ENCODE measurements at regions not wholly inside any gene's neighbourhood (a gene's known extent, or its start where the extent isn't known, plus 50 kb on each side); places are given as distances from the start of the nearest gene placed in this dataset.
"Not testable (repeated sequence)": the region's sequence is repeated elsewhere in the genome, so short reads cannot be mapped to it uniquely, and the experiment has no call there.

DNA sequence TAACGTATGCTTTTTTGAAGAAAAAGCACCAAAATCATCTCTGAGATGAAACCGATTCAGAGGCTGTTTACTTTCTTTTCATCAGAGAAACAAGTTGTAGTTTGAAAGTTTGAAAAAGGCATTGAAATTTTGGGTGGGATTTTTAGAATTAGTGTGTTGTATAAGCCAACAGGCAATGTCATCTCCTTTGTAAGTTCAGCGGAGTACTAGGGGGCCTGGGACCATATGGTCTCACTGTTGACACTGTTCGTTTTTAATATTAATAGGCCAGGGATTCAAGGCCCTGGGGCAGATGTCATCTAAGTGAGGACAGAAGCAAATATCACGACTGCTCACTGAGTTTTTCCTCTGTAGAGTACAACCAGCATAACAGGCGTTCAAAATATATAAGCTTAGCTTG lies 256.2 kb upstream of the RARB start:
- no peak for DNase-seq

DNA sequence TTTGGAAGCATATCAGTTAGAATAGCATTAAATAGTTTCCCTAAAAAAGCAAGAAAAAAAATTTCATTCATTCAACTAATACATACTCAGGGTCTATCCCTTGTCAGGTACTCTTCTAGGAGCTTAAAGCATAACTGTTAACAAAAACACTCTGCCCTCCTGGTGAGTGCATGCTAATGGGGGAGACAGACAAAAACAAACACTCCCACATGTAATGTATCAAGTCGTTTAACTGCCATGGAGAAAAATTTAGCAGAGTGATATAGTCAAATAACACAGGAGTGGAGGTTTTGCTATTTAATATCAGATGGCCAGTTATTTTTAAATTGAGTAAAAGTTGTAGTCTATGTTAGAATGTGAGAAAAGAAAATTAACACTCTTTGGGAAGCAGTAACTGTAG lies 254.5 kb upstream of the RARB start:
- no peak for DNase-seq

DNA sequence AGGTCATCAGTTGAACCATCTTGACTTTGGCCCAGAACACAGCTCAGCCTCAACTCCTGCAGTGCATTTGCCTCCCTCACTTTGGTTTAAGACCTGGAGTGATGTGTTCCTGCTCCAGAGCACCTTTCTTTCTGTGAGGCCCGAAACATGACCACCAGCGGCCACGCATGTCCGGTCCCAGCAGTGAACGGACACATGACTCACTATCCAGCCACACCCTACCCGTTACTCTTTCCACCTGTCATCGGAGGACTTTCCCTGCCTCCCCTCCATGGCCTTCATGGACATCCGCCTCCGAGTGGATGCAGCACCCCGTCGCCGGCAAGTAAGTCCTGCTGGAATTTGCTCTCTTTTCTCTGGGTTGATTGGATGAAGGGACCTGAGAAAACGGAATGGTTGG lies 253.8 kb upstream of the RARB start:
- no peak for DNase-seq

DNA sequence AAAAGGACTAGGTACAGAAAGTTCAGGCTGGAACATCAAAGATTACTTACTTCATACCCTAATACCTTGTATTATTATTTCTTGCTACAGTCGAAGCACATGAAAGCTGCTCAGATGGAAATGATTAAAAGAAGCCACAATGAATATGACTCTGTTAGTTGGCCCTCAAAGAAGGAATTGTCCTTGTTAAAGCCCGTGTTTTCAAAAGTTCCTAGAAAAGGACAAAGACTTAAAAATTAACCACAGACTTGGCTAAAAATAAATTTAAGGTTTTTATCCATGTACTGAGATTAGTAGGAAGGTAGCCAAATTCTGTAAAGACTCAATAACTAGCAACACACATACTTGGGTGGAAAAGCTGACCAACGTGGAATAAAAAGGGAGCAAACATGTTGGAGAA lies 251.0 kb upstream of the RARB start:
- no peak for DNase-seq

DNA sequence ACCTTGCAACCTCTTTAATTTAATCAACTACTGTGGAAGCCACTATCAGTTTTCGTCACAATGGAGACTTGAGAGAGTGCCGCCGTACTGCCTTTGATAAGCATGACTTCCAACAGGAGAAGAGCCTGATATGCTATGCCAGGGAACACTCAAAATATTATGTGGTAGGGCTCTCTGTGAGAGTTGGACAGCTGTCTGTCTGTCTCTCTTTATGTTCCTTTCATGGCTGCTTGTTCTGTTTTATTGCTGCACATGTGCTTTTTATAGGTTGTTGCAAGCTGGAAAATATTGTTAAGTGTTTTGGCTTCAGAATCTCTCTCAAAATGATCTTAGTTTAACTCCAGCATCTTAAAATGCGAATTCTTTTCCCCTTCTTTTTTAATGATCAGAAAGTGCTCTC lies 249.4 kb upstream of the RARB start:
- DNase-seq: no peak

DNA sequence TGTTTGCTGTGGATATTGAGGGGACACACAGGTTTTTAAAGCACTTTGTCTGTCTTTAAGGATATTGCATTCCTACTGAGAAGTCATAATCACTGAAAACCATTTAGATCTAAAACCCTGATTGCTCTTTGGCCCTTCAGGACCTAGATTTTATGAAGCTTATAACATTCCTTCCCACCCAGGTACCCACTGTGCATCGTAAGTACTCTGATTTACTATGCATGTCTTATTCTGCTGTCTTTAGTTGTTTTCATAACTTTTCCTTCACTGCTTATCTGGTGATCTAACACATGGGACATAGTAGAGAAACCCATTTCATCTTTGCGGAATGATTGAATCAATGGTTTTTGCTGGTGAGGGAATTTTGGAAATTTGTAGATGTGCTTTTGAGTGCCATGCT lies 247.0 kb upstream of the RARB start:
- DNase-seq: no peak

DNA sequence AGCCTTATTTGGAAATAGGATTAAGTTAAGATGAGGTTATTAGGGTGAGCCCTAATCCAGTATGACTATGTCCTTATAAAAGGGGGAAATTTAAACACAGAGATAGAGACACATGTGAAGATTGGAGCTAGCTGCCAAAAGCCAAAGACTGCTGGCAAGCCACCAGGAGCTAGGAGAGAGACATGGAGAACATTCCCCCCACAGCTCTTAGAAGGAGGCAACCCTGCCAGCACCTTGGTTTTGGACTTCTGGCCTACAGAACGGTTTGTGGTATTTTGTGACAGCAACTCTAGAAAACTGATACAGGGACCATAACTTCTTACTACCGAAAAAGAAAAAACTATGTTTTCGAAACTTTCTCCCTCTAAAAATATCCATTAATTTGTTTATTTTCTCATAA lies 245.3 kb upstream of the RARB start:
- no peak for DNase-seq

DNA sequence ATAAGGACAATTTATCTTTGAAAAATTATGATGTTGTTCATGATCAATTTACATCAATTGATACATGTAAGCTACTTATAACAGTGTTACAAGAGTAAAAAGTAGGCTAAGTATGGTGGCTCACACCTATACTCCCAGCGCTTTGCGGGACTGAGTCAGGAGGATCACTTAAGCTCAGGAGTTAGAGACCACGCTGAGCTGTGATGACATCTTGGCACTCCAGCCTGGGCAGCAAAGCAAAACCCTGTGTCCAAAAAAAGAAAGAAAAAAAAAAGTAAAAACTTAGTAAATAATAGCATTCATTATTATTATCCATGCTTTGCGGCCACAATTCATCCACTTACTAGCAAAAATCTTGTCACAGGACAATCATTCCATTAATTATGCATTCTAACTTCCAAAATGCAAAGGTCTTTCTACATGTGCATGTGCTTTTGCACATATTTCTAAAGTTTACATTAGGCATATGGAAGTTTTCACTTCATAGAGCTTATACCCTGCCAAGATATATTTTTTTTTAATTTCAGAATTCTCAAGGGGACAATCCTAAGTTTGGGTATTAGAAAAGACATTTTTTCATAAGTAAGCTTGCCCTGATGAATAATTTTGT lies 243.3 kb upstream of the RARB start:
- DNase-seq: no peak

DNA sequence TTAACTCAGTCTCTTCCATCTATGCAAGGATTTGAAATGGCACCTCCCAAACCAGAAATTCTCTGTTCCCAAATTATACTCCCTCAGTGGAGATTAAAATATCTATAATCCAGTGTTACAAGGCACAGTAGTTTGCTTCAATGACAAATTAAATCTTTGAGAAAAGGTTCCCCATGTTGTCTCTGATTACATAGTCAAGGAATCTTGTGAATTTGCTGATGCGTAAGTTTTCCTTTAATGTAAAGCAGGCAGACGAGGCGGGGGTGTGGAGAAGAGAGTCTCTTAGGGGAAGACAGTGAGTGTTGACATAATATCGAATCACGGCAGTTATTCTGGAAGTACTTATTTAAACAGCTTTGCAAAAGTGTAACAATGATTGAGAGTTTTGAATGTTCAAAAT lies 236.4 kb upstream of the RARB start:
- no peak for DNase-seq

DNA sequence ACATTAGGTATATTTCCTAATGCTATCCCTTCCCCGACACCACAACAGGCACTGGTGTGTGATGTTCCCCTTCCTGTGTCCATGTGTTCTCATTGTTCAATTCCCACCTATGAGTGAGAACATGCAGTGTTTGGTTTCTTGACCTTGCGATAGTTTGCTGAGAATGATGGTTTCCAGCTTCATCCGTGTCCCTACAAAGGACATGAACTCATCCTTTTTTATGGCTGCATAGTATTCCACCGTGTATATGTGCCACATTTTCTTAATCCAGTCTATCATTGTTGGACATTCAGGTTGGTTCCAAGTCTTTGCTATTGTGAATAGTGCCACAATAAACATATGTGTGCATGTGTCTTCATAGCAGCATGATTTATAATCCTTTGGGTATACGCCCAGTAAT lies 228.5 kb upstream of the RARB start:
- DNase-seq: not testable (repeated sequence)

DNA sequence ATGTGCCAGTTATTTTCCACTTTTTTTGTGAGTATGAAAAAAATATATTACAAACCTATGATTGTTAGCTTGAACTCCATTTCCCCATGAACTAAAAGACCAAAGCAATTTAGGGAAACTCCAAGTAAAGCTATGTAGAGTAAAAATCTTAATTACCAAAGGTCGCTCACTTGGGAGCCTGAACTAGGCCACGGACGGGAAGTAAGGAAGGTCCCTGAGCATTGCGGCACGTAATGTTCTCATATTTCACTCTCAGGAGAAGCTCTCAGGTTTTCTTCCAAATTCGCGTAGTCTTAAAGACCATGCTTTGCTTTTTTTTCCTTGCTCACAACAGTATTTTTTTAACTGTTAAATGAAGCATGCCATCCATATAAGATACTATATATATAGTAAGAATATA lies 215.3 kb upstream of the RARB start:
- DNase-seq: no peak

DNA sequence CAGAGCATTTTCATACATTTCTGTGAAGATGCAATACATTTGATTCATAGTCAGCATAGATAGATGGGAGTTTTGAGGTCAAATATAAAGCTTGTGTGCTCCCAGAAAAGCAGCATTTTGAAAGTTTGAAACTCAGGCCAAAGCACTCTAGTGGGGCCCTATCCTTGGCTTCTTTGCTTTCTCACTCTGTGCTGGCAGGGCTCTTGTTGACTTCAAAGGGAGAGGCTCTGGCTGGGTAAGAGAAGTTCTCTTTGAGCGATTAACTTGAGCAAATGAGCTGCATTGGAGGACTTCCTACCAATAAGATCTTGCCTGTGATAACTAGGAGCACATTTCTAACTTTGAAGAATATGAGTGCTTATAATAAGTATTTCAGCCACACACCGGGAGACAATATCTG lies 214.0 kb upstream of the RARB start:
- DNase-seq: no peak

DNA sequence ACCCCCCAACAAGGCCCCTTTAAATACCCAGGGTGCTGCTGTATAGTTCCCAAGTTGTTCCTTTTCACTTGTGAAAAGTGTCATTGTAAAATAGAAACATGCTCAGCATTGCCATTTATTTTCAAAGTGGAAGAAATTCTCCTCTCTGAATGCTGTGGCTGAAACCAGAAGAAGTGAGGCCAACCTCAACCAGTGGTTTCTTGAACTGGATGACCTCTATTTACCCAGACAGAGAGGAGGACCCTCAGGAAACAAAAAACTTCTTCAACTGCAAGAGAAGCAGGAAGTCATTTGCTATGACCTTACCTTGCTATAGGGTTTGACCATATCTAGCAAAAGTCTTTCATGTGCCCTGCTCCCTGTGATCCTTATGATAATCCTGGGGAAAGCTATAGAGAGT lies 209.7 kb upstream of the RARB start:
- DNase-seq: no peak

DNA sequence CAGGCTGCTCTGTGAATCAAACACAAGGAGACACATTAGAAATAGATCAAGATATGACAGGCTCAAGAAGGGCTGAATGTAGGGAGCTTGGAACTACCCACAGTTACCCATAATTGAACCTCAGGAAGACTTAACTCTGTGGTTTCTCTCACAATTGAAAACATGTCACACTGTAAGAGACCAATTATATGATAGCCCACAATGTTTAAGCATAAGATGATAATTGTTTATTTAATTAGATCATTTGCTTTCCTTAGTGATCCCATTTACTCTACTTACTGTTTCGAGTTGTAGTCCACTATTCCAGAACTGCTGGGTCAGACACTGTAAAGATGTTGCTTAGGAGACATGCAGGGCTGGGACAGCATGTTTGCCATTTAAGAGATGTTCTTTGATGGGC lies 201.3 kb upstream of the RARB start:
- no peak for DNase-seq

DNA sequence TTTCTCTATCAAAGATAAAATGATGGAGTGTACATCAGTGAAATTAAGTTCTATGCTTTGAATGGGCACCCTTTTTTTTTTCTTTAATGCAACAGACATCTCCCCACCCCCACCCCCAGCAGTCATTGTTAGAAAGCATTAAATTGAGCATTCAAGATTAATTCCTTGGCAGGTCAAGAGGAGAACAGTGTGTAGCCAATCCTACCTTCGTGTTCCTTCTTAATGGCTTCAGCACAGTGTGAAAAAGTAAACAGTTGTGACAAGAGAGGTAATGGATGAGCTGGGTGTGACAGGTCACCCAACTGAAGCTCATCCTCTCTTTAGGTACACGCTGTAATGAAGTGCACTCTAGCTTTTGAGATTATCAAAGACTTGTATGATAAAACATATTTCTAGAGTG lies 198.5 kb upstream of the RARB start:
- no peak for DNase-seq

DNA sequence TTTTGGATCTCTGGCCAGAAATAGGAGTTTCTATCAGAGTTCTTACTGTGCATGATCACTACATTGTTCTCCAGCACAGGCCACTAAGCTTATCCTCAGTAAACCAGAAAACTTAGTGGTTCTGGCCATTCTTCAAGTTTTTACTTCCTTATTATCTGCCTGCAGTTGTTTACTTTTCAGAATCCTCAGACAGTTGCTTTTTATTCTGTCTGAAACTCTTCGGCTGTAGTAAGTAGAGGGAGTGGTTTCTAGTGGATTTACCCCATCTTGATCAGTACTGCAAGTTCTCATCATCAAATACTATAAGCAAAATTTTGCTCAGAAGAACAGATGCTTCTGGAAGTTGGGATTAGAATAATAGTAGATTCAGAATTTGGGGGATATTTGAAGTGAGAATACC lies 193.0 kb upstream of the RARB start:
- DNase-seq: peak; percentile 4

DNA sequence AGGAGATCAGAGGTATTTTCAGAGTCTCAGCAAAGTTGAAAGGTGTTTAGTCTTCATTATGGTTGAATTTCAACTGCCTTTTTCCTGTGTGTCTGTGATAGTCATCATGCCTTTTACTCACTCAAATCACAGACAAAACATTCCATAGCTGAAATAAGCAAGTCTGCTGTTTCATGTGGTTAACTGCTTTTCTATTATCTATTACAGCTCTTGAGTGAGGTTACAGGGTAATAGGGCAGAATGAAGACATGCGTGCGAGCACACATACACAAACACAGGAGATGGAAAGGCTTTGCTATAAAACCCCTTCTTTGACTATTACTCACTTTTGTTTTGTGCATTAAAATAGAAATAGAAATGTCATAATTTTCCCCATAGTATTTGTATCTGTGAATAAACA lies 192.6 kb upstream of the RARB start:
- DNase-seq: no peak

DNA sequence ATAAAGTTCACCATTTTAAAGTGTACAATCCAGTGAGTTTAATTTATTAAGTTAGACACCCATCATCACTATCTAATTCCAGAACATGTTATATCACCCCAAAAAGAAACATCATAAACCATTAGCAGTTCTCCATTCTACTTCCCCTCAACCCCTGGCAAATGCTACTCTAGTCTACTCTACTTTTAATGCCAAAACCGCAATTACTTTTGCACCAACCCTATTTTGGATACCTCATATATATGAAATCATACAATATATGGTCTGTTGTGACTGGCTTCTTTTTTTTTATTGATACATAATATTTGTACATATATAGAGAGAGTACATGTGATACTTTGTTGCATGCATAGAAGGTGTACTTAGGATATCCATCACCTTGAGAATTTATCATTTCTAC lies 190.5 kb upstream of the RARB start:
- DNase-seq: no peak

DNA sequence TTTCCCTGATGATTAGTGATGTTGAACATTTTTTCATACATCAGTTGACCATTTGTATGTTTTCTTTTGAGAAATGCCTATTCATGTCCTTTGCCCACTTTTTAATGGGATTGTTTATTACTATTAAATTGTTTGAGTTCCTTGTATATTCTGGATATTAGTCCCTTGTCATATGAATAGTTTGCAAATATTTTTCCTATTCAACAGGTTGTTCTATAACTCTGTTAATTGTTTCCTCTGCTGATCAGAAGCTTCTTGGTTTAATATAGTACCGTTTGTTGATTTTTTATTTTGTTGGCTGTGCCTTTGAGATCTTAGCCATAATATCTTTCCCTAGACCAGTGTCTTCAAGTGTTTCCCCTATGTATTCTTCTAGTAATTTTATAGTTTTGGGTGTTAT lies 189.0 kb upstream of the RARB start:
- DNase-seq: no peak

DNA sequence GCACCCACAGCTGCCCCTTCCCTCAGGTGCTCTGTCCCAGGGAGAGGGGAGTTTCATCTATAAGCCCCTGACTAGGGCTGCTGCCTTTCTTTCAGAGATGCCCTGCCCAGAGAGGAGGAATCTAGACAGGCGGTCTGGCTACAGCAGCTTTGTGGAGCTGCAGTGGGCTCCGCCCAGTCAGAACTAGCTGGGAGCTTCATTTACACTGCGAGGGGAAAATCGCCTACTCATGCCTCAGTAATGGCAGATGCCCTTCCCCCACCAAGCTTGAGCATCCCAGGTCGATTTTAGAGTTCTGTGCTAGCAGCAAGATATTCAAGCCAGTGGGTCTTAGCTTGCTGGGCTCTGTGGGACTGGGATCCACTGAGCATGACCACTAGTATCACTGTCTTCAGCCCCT lies 181.2 kb upstream of the RARB start:
- peak; percentile 36 for DNase-seq

DNA sequence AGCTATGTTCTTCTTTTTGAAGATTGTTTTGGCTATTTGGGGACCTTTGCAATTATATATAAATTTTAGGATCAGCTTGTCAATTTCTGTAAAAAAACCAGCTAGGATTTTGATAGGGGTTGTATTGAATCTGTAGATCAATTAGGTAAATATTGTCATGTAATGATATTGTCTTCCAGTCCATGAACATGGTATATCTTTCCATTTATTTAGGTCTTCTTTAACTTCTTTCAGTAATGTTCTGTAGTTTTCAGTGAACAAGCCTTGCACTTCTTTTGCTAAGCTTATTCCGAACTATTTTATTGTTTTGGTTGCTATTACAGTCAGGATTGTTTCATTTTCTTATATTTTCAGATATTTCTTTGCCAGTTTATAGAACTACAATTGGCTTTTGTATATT lies 175.8 kb upstream of the RARB start:
- DNase-seq: no peak

DNA sequence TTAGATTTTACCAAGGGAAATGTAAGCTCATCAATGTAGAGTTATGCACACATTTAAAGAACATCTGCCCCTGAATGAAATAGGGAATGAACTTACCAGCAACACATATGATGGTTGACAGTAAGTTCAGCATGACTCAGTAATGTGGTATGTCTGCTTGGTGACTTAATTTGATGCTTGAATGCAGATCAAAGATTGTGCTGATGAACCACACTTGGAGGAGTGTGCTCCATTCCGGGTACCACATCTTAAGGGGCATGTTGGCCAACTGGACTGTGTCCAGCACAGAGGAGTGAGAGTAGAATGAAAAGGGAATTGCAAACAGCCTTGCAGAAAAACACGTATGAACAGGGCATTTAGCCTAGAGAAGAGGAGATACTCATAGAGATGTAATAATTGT lies 171.0 kb upstream of the RARB start:
- DNase-seq: no peak

DNA sequence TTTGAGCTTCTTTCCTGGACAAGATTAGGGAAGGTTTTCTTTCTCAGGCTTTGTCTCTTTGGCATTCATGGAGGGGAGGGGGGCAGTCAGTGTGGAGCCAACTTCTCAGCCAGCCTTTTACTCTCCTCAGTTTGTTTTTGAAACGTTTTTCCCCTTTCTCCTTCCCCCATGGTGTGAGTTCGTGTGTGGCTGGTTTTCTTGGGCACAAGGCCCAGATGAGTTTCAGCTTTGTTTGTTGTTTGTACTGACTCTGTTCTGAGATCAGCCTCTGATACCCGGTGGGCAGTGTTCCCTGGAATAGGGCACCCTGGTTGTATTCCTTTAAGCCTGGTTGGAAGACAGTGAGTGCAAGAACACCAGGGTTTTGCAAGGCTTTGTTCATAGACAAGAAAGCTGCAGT lies 168.2 kb upstream of the RARB start:
- no peak for DNase-seq

DNA sequence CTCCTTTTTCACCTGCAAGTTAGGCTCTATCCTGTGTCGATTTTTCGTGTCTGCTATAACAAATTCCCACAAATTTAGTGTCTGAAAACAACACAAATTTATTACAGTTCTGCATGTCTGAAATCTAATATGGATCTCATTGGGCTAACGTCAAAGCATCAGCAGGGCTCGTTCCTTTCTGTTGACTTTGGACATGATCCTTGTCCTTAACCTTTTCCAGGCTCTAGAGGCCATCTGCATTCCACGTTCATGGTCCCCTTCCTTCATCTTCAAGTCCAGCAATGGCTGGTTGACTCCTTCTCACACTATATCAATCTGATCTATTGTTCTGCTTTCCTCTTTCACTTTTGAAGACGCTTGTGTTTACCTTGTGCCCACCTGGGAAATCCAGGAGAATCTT lies 165.7 kb upstream of the RARB start:
- DNase-seq: no peak

DNA sequence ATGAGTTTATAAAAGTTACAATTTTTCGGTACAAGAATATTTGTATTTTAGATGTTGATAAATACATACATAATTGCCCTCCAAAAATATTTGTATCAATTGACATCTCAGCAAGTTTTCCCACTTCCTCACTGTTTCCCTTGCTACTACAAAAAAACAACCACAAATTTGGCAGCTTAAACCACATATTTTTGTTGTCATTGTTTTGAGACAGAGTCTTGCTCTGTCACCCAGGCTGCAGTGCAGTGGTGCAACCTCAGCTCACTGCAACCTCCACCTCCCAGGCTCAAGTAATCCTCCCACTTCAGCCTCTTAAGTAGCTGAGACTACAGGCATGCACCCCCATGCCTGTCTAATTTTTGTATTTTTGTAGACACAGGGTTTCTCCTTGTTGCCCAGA lies 162.8 kb upstream of the RARB start:
- DNase-seq: no peak

DNA sequence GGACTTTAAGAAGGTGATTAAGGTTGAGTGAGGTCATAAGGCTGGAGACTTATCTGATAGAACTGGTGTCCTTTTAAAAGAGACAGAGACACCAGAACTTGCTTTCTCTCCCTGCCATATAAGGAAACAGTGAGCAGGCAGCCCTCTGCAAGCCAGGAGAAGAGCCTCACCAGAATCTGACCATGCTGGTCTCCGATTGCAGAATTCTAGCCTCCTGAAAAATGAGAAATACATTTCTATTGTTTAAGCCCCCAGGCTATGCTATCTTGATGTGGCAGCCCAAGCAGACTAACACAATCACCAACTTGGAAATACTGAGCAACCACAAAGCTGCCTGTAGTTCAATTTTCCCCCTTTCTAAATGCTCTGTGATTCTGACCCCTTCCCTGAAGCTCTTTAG lies 161.4 kb upstream of the RARB start:
- DNase-seq: no peak

Data from OCI-M1 (cell line).